K562 (cell line): ENCODE measurements at regions not wholly inside any gene's neighbourhood (a gene's known extent, or its start where the extent isn't known, plus 50 kb on each side); places are given as distances from the start of the nearest gene placed in this dataset.
"Not testable (repeated sequence)": the region's sequence is repeated elsewhere in the genome, so short reads cannot be mapped to it uniquely, and the experiment has no call there.

Experiments
- CHCHD3 ChIP-seq: fragments of 250-450 bp; sonication (Bioruptor Pico); IDR thresholded peaks from 2 replicates; pipeline ENCODE4 v2.1.2; 2022; ENCODE audit warnings: mild to moderate bottlenecking
- CTCF ChIP-seq, 3 experiments: IDR thresholded peaks in 2 of 3; conservative IDR thresholded peaks in 1 of 3; 2 replicates each; pipeline ENCODE4 v1.5.1; 2011 to 2012; ENCODE audit warnings: low read length in 3 of 3, mild to moderate bottlenecking in 3 of 3, control low read depth in 2 of 3, improper control_type of control experiment in 1 of 3, inconsistent platforms in 1 of 3, low read depth in 1 of 3, mixed read lengths in 1 of 3, moderate library complexity in 1 of 3; ENCODE audit not compliant: insufficient read depth in 2 of 3
- FOXA1 ChIP-seq: fragments of 450-650 bp; IDR thresholded peaks from 2 replicates; pipeline ENCODE4 v1.6.1; 2016; ENCODE audit warnings: mild to moderate bottlenecking, borderline replicate concordance
- GMEB1 ChIP-seq: fragments of 250-450 bp; sonication (Bioruptor Pico); IDR thresholded peaks from 2 replicates; pipeline ENCODE4 v1.4.0; 2020; ENCODE audit warnings: mild to moderate bottlenecking
- KHSRP ChIP-seq: fragments of 450-650 bp; IDR thresholded peaks from 2 replicates; pipeline ENCODE4 v1.6.1; 2017
- MTA1 ChIP-seq: fragments of 450-650 bp; IDR thresholded peaks from 2 replicates; pipeline ENCODE4 v1.6.1; 2017; ENCODE audit warnings: borderline replicate concordance
- PATZ1 ChIP-seq: fragments of 250-450 bp; sonication (Bioruptor Pico); IDR thresholded peaks from 2 replicates; pipeline ENCODE4 v1.5.0; 2020; ENCODE audit warnings: mild to moderate bottlenecking, borderline replicate concordance
- PKNOX1 ChIP-seq: fragments of 450-650 bp; IDR thresholded peaks from 2 replicates; pipeline ENCODE4 v1.6.1; 2016
- SIN3A ChIP-seq, 2 experiments: fragments of 150-350 bp in 1 of 2; IDR thresholded peaks; 2 replicates each; pipeline ENCODE4 v1.6.1; 2011 to 2016; ENCODE audit warnings: borderline replicate concordance in 2 of 2, low read depth in 2 of 2, low read length in 2 of 2, mild to moderate bottlenecking in 2 of 2, moderate library complexity in 2 of 2; ENCODE audit not compliant: control insufficient read depth in 1 of 2
- ZBTB8A ChIP-seq: fragments of 450-650 bp; IDR thresholded peaks from 2 replicates; pipeline ENCODE4 v1.6.1; 2018; ENCODE audit warnings: mild to moderate bottlenecking, moderate library complexity; ENCODE audit not compliant: partially characterized antibody
- ZNF274 ChIP-seq: IDR thresholded peaks from 2 replicates; pipeline ENCODE4 v1.6.1; 2011; ENCODE audit warnings: low read depth, mild to moderate bottlenecking, low read length, moderate library complexity, borderline replicate concordance

- not testable (repeated sequence) for TF ChIP-seq CHCHD3 (CRISPR knock-in tag); ZBTB8A; FOXA1; CTCF (IDR thresholded peaks at IDR 0.05 in 2 of 3, conservative IDR thresholded peaks at IDR 0.05 in 1 of 3; ENCODE audit: insufficient read depth in 2 of 3, low read depth in 1 of 3, low read length in 3 of 3); SIN3A (IDR thresholded peaks at IDR 0.05; ENCODE audit: borderline replicate concordance in 2 of 2, control insufficient read depth in 1 of 2, low read depth in 2 of 2, low read length in 2 of 2); MTA1; PKNOX1; KHSRP; ZNF274; GMEB1 (CRISPR knock-in tag); PATZ1 (CRISPR knock-in tag)
These were observed 468.3 kb downstream of the DIRAS2 start for GRCh38 chr9:90174346-90174745.
